ENCODE measurements at regions not wholly inside any gene's neighbourhood (a gene's known extent, or its start where the extent isn't known, plus 50 kb on each side); places are given as distances from the start of the nearest gene placed in this dataset.

- no peak overlapping the region for H3K4me3 ChIP-seq (ENCODE audit: low read depth, low read length)
- DNase-seq = no peak
- no peaks in the 10 kb centered on the region for H3K9me3 ChIP-seq (ENCODE audit: insufficient read depth, low read depth, low read length)
- H2BK5ac ChIP-seq (ENCODE audit: low read depth, low read length, poor library complexity) = no peak overlapping the region
- H2BK120ac ChIP-seq (ENCODE audit: insufficient read depth, low read length, poor library complexity) = no peak overlapping the region
- no peak overlapping the region for H3K4ac ChIP-seq (ENCODE audit: low read depth, low read length)
- no peaks in the 10 kb centered on the region for H3K4me1 ChIP-seq (ENCODE audit: control insufficient read depth in 1 of 2, insufficient read depth in 2 of 2, low read length in 2 of 2)
- H3K23ac ChIP-seq (ENCODE audit: low read length) = no peak overlapping the region
- no peaks in the 10 kb centered on the region for H3K79me1 ChIP-seq (ENCODE audit: low read length)
- H3K79me2 ChIP-seq (ENCODE audit: control insufficient read depth, insufficient read depth, low read length, poor library complexity) = no peaks in the 10 kb centered on the region
- no peak overlapping the region for H2AFZ ChIP-seq (ENCODE audit: insufficient read depth, low read length, poor library complexity)
- H3K14ac ChIP-seq (ENCODE audit: low read length) = no peak overlapping the region
- H4K12ac ChIP-seq (ENCODE audit: low read depth, low read length) = no peak overlapping the region
- H2AK5ac ChIP-seq (ENCODE audit: low read length) = no peak overlapping the region
- no peak overlapping the region for H2BK12ac ChIP-seq (ENCODE audit: low read length)
- H3K27me3 ChIP-seq (ENCODE audit: insufficient read depth, low read length) = no peaks in the 10 kb centered on the region
- no peak overlapping the region for H3K18ac ChIP-seq (ENCODE audit: low read length)
- H4K91ac ChIP-seq (ENCODE audit: low read depth, low read length) = no peak overlapping the region
- H3K36me3 ChIP-seq (ENCODE audit: control insufficient read depth in 1 of 2, insufficient read depth in 2 of 2, low read length in 2 of 2) = no peaks in the 10 kb centered on the region
- no peak overlapping the region for H4K8ac ChIP-seq (ENCODE audit: low read depth, low read length)
- H3K27ac ChIP-seq (ENCODE audit: low read depth, low read length) = no peak overlapping the region
- no peak overlapping the region for H3K9ac ChIP-seq (ENCODE audit: low read length)
- WGBS (ENCODE audit: extremely low coverage, insufficient coverage, insufficient read length) = no CpG with 5 or more reads among the region's 1 CpG
- H3K4me2 ChIP-seq (ENCODE audit: low read length) = no peak overlapping the region
Observed at GRCh38 chr2:186197955-186198354, 288.1 kb upstream of the ZC3H15 start.

GRCh38 chr2:186199029-186199428 lies 287.0 kb upstream of the ZC3H15 start:
- no peaks in the 10 kb centered on the region for H3K27me3 ChIP-seq (ENCODE audit: insufficient read depth, low read length)
- H3K9ac ChIP-seq (ENCODE audit: low read length) = no peak overlapping the region
- H3K18ac ChIP-seq (ENCODE audit: low read length) = no peak overlapping the region
- H3K79me1 ChIP-seq (ENCODE audit: low read length) = no peaks in the 10 kb centered on the region
- H3K14ac ChIP-seq (ENCODE audit: low read length) = no peak overlapping the region
- H2BK12ac ChIP-seq (ENCODE audit: low read length) = no peak overlapping the region
- no peak overlapping the region for H3K23ac ChIP-seq (ENCODE audit: low read length)
- no peaks in the 10 kb centered on the region for H3K79me2 ChIP-seq (ENCODE audit: control insufficient read depth, insufficient read depth, low read length, poor library complexity)
- no peak overlapping the region for H4K12ac ChIP-seq (ENCODE audit: low read depth, low read length)
- H4K91ac ChIP-seq (ENCODE audit: low read depth, low read length) = no peak overlapping the region
- no peak overlapping the region for H2BK120ac ChIP-seq (ENCODE audit: insufficient read depth, low read length, poor library complexity)
- H3K4ac ChIP-seq (ENCODE audit: low read depth, low read length) = no peak overlapping the region
- no peaks in the 10 kb centered on the region for H3K36me3 ChIP-seq (ENCODE audit: control insufficient read depth in 1 of 2, insufficient read depth in 2 of 2, low read length in 2 of 2)
- no peak overlapping the region for H4K8ac ChIP-seq (ENCODE audit: low read depth, low read length)
- no peaks in the 10 kb centered on the region for H3K4me1 ChIP-seq (ENCODE audit: control insufficient read depth in 1 of 2, insufficient read depth in 2 of 2, low read length in 2 of 2)
- no peak overlapping the region for H3K4me2 ChIP-seq (ENCODE audit: low read length)
- no peak overlapping the region for H3K27ac ChIP-seq (ENCODE audit: low read depth, low read length)
- no peak for DNase-seq
- no peak overlapping the region for H2AK5ac ChIP-seq (ENCODE audit: low read length)
- no CpG with 5 or more reads among the region's 1 CpG for WGBS (ENCODE audit: extremely low coverage, insufficient coverage, insufficient read length)
- H2AFZ ChIP-seq (ENCODE audit: insufficient read depth, low read length, poor library complexity) = no peak overlapping the region
- no peaks in the 10 kb centered on the region for H3K9me3 ChIP-seq (ENCODE audit: insufficient read depth, low read depth, low read length)
- no peak overlapping the region for H3K4me3 ChIP-seq (ENCODE audit: low read depth, low read length)
- no peak overlapping the region for H2BK5ac ChIP-seq (ENCODE audit: low read depth, low read length, poor library complexity)

GRCh38 chr2:186201371-186201770 lies 284.7 kb upstream of the ZC3H15 start:
- Histone ChIP-seq H3K9me3 (ENCODE audit: insufficient read depth, low read depth, low read length) (no peaks in the 10 kb centered on the region), H2AK5ac (ENCODE audit: low read length) (no peak overlapping the region), H3K27ac (ENCODE audit: low read depth, low read length) (no peak overlapping the region), H2AFZ (ENCODE audit: insufficient read depth, low read length, poor library complexity) (no peak overlapping the region), H3K36me3 (ENCODE audit: control insufficient read depth in 1 of 2, insufficient read depth in 2 of 2, low read length in 2 of 2) (no peaks in the 10 kb centered on the region), H3K14ac (ENCODE audit: low read length) (no peak overlapping the region), H4K91ac (ENCODE audit: low read depth, low read length) (no peak overlapping the region), H3K27me3 (ENCODE audit: insufficient read depth, low read length) (no peaks in the 10 kb centered on the region), H3K9ac (ENCODE audit: low read length) (no peak overlapping the region), H4K8ac (ENCODE audit: low read depth, low read length) (no peak overlapping the region), H3K4me2 (ENCODE audit: low read length) (no peak overlapping the region), H2BK120ac (ENCODE audit: insufficient read depth, low read length, poor library complexity) (no peak overlapping the region), H3K4ac (ENCODE audit: low read depth, low read length) (no peak overlapping the region), H4K12ac (ENCODE audit: low read depth, low read length) (no peak overlapping the region), H3K4me3 (ENCODE audit: low read depth, low read length) (no peak overlapping the region), H2BK5ac (ENCODE audit: low read depth, low read length, poor library complexity) (no peak overlapping the region), H2BK12ac (ENCODE audit: low read length) (no peak overlapping the region), H3K79me1 (ENCODE audit: low read length) (no peaks in the 10 kb centered on the region), H3K23ac (ENCODE audit: low read length) (no peak overlapping the region), H3K4me1 (ENCODE audit: control insufficient read depth in 1 of 2, insufficient read depth in 2 of 2, low read length in 2 of 2) (no peaks in the 10 kb centered on the region), H3K79me2 (ENCODE audit: control insufficient read depth, insufficient read depth, low read length, poor library complexity) (no peaks in the 10 kb centered on the region), H3K18ac (ENCODE audit: low read length) (no peak overlapping the region)
- no peak for DNase-seq

GRCh38 chr2:186205254-186205911 lies 280.7 kb upstream of the ZC3H15 start:
- WGBS (ENCODE audit: extremely low coverage, insufficient coverage, insufficient read length) = no CpG with 5 or more reads among the region's 1 CpG
- no peaks in the 10 kb centered on the region for H3K79me1 ChIP-seq (ENCODE audit: low read length)
- no peak overlapping the region for H4K91ac ChIP-seq (ENCODE audit: low read depth, low read length)
- H2BK12ac ChIP-seq (ENCODE audit: low read length) = no peak overlapping the region
- no peak overlapping the region for H3K4me2 ChIP-seq (ENCODE audit: low read length)
- no peaks in the 10 kb centered on the region for H3K9me3 ChIP-seq (ENCODE audit: insufficient read depth, low read depth, low read length)
- no peak overlapping the region for H3K9ac ChIP-seq (ENCODE audit: low read length)
- H3K14ac ChIP-seq (ENCODE audit: low read length) = no peak overlapping the region
- H3K4me1 ChIP-seq (ENCODE audit: control insufficient read depth in 1 of 2, insufficient read depth in 2 of 2, low read length in 2 of 2) = no peaks in the 10 kb centered on the region
- H3K4ac ChIP-seq (ENCODE audit: low read depth, low read length) = no peak overlapping the region
- H2AFZ ChIP-seq (ENCODE audit: insufficient read depth, low read length, poor library complexity) = no peak overlapping the region
- H3K18ac ChIP-seq (ENCODE audit: low read length) = no peak overlapping the region
- H3K4me3 ChIP-seq (ENCODE audit: low read depth, low read length) = no peak overlapping the region
- H4K8ac ChIP-seq (ENCODE audit: low read depth, low read length) = no peak overlapping the region
- no peak overlapping the region for H2AK5ac ChIP-seq (ENCODE audit: low read length)
- H3K27ac ChIP-seq (ENCODE audit: low read depth, low read length) = no peak overlapping the region
- H3K79me2 ChIP-seq (ENCODE audit: control insufficient read depth, insufficient read depth, low read length, poor library complexity) = no peaks in the 10 kb centered on the region
- no peaks in the 10 kb centered on the region for H3K36me3 ChIP-seq (ENCODE audit: control insufficient read depth in 1 of 2, insufficient read depth in 2 of 2, low read length in 2 of 2)
- no peak overlapping the region for H4K12ac ChIP-seq (ENCODE audit: low read depth, low read length)
- no peaks in the 10 kb centered on the region for H3K27me3 ChIP-seq (ENCODE audit: insufficient read depth, low read length)
- H2BK5ac ChIP-seq (ENCODE audit: low read depth, low read length, poor library complexity) = no peak overlapping the region
- no peak overlapping the region for H3K23ac ChIP-seq (ENCODE audit: low read length)
- DNase-seq = no peak
- no peak overlapping the region for H2BK120ac ChIP-seq (ENCODE audit: insufficient read depth, low read length, poor library complexity)
